MCF 10A (cell line): ENCODE measurements at regions not wholly inside any gene's neighbourhood (a gene's known extent, or its start where the extent isn't known, plus 50 kb on each side); places are given as distances from the start of the nearest gene placed in this dataset.

Experiments used
- BruUV-seq: library from RNA; stranded (reverse); fragments of 400-500 nt; replicated peaks from 2 replicates; lab custom pipeline; 2021; lab: Mats Ljungman, UMichigan
- CTCF ChIA-PET: fragments of 300-600 bp; sonication (Branson Sonifier 250); formaldehyde crosslinking; extraction: SDS; loops from one replicate; lab custom pipeline; 2021; ENCODE audit warnings: antibody characterized with exemption, inconsistent platforms; lab: Yijun Ruan, JAX
- POLR2A ChIA-PET: fragments of 300-600, 350-650 bp; sonication (Branson Sonifier 250); formaldehyde crosslinking; extraction: SDS; loops from one replicate; lab custom pipeline; 2020; ENCODE audit warnings: antibody characterized with exemption, inconsistent platforms; lab: Yijun Ruan, JAX
- DNase-seq: peaks from one replicate; pipeline ENCODE4 v3.0.0-alpha.2; 2018; ENCODE audit not compliant: unreplicated experiment
- H3K27ac Mint-ChIP-seq: one replicate; pipeline ENCODE4 v1.8.0; 2022; ENCODE audit warnings: mild to moderate bottlenecking, low read depth, mixed read lengths; ENCODE audit not compliant: unreplicated experiment
- H3K27me3 Mint-ChIP-seq: one replicate; pipeline ENCODE4 v1.8.0; 2022; ENCODE audit warnings: mixed read lengths; ENCODE audit not compliant: insufficient read depth, unreplicated experiment
- H3K36me3 Mint-ChIP-seq: one replicate; pipeline ENCODE4 v1.8.0; 2022; ENCODE audit warnings: mild to moderate bottlenecking, moderate library complexity, mixed read lengths; ENCODE audit not compliant: insufficient read depth, unreplicated experiment
- H3K4me1 Mint-ChIP-seq: one replicate; pipeline ENCODE4 v1.8.0; 2022; ENCODE audit warnings: mixed read lengths; ENCODE audit not compliant: insufficient read depth, unreplicated experiment
- H3K4me3 Mint-ChIP-seq: one replicate; pipeline ENCODE4 v1.8.0; 2022; ENCODE audit warnings: mild to moderate bottlenecking, moderate library complexity, mixed read lengths; ENCODE audit not compliant: unreplicated experiment
- H3K9me3 Mint-ChIP-seq: one replicate; pipeline ENCODE4 v1.8.0; 2022; ENCODE audit warnings: mixed read lengths; ENCODE audit not compliant: unreplicated experiment
- CTCF ChIP-seq: fragments of 200-600 bp; IDR thresholded peaks from one replicate; pipeline ENCODE4 v1.8.0; 2022; ENCODE audit warnings: antibody characterized with exemption, mild to moderate bottlenecking; ENCODE audit not compliant: unreplicated experiment
- intact Hi-C: fragments of 100-400 bp; cut with micrococcal nuclease; formaldehyde crosslinking; loops from 2 replicates; pipeline ENCODE4 v1.14.1; 2022

- POLR2A ChIA-PET: no interaction called here
Measured at GRCh38 chr15:39287322-39288195, 293.3 kb upstream of the THBS1 start.

DNA sequence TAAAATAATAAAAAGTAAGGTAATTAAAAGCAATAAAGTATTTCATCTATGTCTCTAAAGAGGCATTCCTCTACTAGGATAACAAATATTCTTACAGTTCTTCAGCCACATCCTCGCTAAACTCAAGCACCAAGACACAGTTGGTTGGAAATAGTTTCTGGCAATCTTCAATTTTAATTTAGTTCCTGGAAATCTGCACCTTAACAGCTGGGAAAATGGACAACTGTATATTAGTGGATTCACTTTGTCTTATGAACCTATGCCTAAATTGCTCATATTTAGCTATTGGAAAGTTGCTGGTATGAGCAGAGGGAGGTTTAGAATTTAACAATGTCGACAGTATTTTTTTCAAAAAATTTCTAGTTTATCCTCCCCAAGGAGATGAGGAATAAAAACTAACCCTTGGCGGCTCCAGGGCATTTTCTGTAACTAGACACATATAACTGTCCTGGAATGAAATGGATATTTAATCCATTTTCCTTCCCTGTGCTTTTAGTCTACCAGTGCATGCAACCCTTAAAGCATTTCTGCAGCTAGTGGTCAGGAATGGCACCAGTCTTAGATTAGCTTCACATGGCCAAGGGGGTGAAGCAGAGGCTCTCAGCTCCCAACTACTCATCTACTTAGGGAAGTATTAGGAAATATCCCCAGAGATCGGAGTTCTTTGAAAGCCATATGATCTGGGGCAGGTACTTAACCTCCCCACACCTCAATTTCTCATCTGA lies 290.0 kb upstream of the THBS1 start:
- ChIA-PET CTCF (interaction anchor here (0.5 kb wide), 1 partner anchor 148 kb away, joined by 5 read pairs; no protein-coding TSS in a partner anchor), POLR2A (interaction anchor here (1.0 to 1.2 kb wide), 2 partner anchors 15 to 292 kb away, joined by 3 read pairs; no protein-coding TSS in a partner anchor)
- DNase-seq: no peak
- no TSS peak for BruUV-seq
- TF ChIP-seq CTCF: no peak
- Mint-ChIP-seq H3K9me3 (peaks cover 13% of the 10 kb centered on the region), H3K27me3 (no peaks in the 10 kb centered on the region), H3K4me1 (peaks cover 16% of the 10 kb centered on the region), H3K27ac (no peak overlapping the region), H3K4me3 (no peak overlapping the region), H3K36me3 (no peaks in the 10 kb centered on the region)
- intact Hi-C loops: no loop called here

More at GRCh38 chr15:39287322-39288195, 293.3 kb upstream of the THBS1 start:
- Mint-ChIP-seq H3K9me3 (peaks cover 9% of the 10 kb centered on the region), H3K27me3 (no peaks in the 10 kb centered on the region), H3K36me3 (no peaks in the 10 kb centered on the region), H3K27ac (peak overlapping the region; percentile 16), H3K4me3 (no peak overlapping the region), H3K4me1 (peaks cover 34% of the 10 kb centered on the region)
- CTCF ChIA-PET: no interaction called here
- TF ChIP-seq CTCF: no peak
- peak; percentile 60 for DNase-seq
- no TSS peak for BruUV-seq
- intact Hi-C loops: no loop called here

DNA sequence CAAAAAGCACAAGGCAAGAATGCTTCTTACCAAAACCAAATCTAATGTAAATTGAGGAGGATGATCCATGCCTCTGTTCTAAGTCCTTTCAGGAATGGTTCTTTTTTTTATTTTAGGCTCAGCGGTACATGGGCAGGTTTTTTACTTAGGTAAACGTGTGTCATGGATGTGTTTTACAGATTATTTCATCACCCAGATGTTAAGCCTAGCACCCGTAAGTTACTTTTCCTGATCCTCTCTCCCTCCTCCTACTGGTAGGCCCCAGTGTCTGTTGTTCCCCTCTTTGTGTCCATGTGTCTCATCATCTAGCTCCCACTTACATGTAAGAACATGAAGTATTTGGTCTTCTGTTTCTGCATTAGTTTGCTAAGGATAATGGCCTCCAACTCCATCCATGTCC lies 289.2 kb upstream of the THBS1 start:
- CTCF ChIA-PET: no interaction called here
- no peak for TF ChIP-seq CTCF
- H3K4me1 Mint-ChIP-seq: peaks cover 8% of the 10 kb centered on the region
- H3K9me3 Mint-ChIP-seq: peaks cover 13% of the 10 kb centered on the region
- H3K4me3 Mint-ChIP-seq: no peak overlapping the region
- BruUV-seq: no TSS peak
- no peaks in the 10 kb centered on the region for H3K36me3 Mint-ChIP-seq
- DNase-seq: no peak
- H3K27ac Mint-ChIP-seq: no peak overlapping the region
- intact Hi-C loops: no loop called here
- POLR2A ChIA-PET: interaction anchor here (1.2 kb wide), 1 partner anchor 16 kb away, joined by 3 read pairs; no protein-coding TSS in a partner anchor
- no peaks in the 10 kb centered on the region for H3K27me3 Mint-ChIP-seq

DNA sequence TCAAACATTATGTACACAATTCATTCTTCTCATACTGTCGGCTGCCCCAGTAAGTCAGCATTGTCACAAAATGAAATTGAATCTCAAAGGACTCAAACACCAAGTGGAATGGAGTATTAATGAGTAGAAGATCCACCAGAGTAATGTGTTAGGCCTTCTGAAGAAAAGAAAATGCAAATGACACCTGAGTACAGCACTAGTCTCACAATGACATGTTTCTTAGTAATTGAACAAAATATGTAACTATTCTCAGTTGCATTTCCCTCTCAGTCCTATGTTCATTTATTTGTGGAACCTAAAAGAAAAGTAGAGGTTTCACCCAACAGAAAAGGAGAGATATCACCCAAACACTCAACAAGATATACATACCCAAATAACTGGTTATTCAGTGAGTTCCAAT lies 283.9 kb upstream of the THBS1 start:
- H3K36me3 Mint-ChIP-seq: no peaks in the 10 kb centered on the region
- no peak overlapping the region for H3K4me3 Mint-ChIP-seq
- DNase-seq: no peak
- H3K27ac Mint-ChIP-seq: no peak overlapping the region
- ChIA-PET CTCF (no interaction called here), POLR2A (no interaction called here)
- intact Hi-C loops: no loop called here
- H3K27me3 Mint-ChIP-seq: no peaks in the 10 kb centered on the region
- H3K4me1 Mint-ChIP-seq: peaks cover 33% of the 10 kb centered on the region
- H3K9me3 Mint-ChIP-seq: peaks cover 9% of the 10 kb centered on the region
- no TSS peak for BruUV-seq
- TF ChIP-seq CTCF: no peak
